ENCODE measurements at regions not wholly inside any gene's neighbourhood (a gene's known extent, or its start where the extent isn't known, plus 50 kb on each side); places are given as distances from the start of the nearest gene placed in this dataset.

DNA sequence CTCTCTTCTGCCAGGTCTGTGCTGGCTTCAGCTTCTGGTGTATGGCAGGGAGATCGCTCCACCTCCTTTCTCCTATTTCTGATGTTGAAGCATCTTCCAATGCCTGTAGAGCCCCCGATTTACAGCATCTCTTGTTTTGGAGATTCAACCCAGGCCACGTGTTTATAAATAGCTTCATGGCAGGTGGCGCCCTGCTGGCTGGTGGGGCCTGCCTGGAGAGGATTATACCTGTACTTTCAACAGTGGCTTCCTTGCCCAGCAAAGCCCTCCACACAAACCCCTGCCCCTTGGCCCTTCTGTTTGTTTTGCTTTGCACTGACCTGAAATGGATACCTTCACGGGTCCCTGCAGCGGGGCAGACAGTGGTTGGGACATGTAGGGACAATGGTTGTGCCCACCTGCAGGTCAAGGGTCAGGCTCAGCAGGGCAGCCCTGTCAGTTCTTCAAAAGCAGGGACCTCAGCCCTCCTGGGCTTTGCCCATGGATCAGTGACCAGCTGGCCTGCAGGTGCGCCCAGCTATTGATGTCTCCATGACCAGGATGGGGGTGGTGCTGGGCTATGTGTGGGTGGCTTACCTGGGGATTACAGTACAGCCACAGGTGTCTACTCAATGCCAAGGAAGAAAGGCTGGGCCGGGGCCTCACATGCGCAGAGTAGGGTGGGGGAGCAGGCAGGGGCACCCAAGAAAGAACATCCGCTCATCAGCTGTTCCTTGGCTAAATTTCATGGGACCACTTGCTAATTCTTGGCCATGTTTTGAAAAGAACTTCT lies 112.7 kb upstream of the PRR23C start:
- H3K79me2 ChIP-seq (ENCODE audit: insufficient read depth, low read length) = no peaks in the 10 kb centered on the region
- DNase-seq = no peak
- H3K9me3 Mint-ChIP-seq = no peaks in the 10 kb centered on the region; a peak in 1 of 5 replicates
- H3K27me3 ChIP-seq (ENCODE audit: insufficient read depth, low read length) = no peaks in the 10 kb centered on the region
- peaks cover 21% of the 10 kb centered on the region in 2 experiments for H3K4me1 Mint-ChIP-seq
- H2BK15ac ChIP-seq (ENCODE audit: low read depth, low read length) = no peak overlapping the region
- H3K4me2 ChIP-seq (ENCODE audit: insufficient read depth, insufficient read length, low read length) = no peak overlapping the region
- H3K4me3 Mint-ChIP-seq = no peak overlapping the region
- no peaks in the 10 kb centered on the region for H3K9me3 ChIP-seq (ENCODE audit: control insufficient read depth, low read depth, low read length)
- no peak overlapping the region for H2BK5ac ChIP-seq (ENCODE audit: insufficient read length, low read length)
- TF ChIP-seq, protein P1, sequence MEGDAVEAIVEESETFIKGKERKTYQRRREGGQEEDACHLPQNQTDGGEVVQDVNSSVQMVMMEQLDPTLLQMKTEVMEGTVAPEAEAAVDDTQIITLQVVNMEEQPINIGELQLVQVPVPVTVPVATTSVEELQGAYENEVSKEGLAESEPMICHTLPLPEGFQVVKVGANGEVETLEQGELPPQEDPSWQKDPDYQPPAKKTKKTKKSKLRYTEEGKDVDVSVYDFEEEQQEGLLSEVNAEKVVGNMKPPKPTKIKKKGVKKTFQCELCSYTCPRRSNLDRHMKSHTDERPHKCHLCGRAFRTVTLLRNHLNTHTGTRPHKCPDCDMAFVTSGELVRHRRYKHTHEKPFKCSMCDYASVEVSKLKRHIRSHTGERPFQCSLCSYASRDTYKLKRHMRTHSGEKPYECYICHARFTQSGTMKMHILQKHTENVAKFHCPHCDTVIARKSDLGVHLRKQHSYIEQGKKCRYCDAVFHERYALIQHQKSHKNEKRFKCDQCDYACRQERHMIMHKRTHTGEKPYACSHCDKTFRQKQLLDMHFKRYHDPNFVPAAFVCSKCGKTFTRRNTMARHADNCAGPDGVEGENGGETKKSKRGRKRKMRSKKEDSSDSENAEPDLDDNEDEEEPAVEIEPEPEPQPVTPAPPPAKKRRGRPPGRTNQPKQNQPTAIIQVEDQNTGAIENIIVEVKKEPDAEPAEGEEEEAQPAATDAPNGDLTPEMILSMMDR (conservative IDR thresholded peaks at IDR 0.05) = no peak
- no peak overlapping the region for H3K14ac ChIP-seq (ENCODE audit: insufficient read depth, low read length)
- no peak overlapping the region for H3K27ac Mint-ChIP-seq
- H4K8ac ChIP-seq (replicated peaks; ENCODE audit: insufficient read length, low read depth, low read length) = no peak overlapping the region
- H2BK12ac ChIP-seq (ENCODE audit: insufficient read length, low read depth, low read length) = no peak overlapping the region
- H4K20me1 ChIP-seq (ENCODE audit: control insufficient read depth, insufficient read depth, insufficient read length) = no peaks in the 10 kb centered on the region
- H4K91ac ChIP-seq (ENCODE audit: insufficient read length, low read depth, low read length) = no peak overlapping the region
- H3T11ph ChIP-seq (ENCODE audit: low read length) = no peak overlapping the region
- H3K9ac ChIP-seq (ENCODE audit: extremely low read depth, insufficient read length, low read length) = no peak overlapping the region
- H3K79me1 ChIP-seq (ENCODE audit: insufficient read depth, low read depth, low read length, poor library complexity, severe bottlenecking) = no peaks in the 10 kb centered on the region
- no peaks in the 10 kb centered on the region for H3K23me2 ChIP-seq (ENCODE audit: insufficient read length, low read depth, low read length, poor library complexity, severe bottlenecking)
- H3K27ac ChIP-seq (ENCODE audit: insufficient read length, low read depth, low read length) = no peak overlapping the region
- H2BK20ac ChIP-seq (ENCODE audit: low read depth, low read length, poor library complexity, severe bottlenecking) = no peak overlapping the region
- no peak overlapping the region for H3K4ac ChIP-seq (ENCODE audit: low read depth, low read length)
- H3K18ac ChIP-seq (ENCODE audit: insufficient read length, low read depth, low read length) = no peak overlapping the region
- no peak overlapping the region for H4K5ac ChIP-seq (ENCODE audit: insufficient read length, low read depth, low read length)
- H3K23ac ChIP-seq (ENCODE audit: insufficient read length, low read depth, low read length) = no peak overlapping the region
- peaks cover 11% of the 10 kb centered on the region for H3K27me3 Mint-ChIP-seq (ENCODE audit: low read depth)
- H2AK5ac ChIP-seq (ENCODE audit: insufficient read length, low read length) = no peak overlapping the region
- no CpG with 5 or more reads among the region's 10 CpGs for WGBS (ENCODE audit: extremely low coverage, insufficient read length, low lambda C conversion rate)
- no peak overlapping the region for H3K56ac ChIP-seq (ENCODE audit: insufficient read length, low read depth, low read length)
- no peak overlapping the region for H2BK120ac ChIP-seq (ENCODE audit: low read depth, low read length, poor library complexity, severe bottlenecking)
- H3K4me1 ChIP-seq (ENCODE audit: insufficient read depth, low read length) = no peaks in the 10 kb centered on the region
- H2AFZ ChIP-seq (ENCODE audit: low read length) = no peak overlapping the region
- no peaks in the 10 kb centered on the region for H3K36me3 Mint-ChIP-seq (ENCODE audit: insufficient read depth in 1 of 3, low read depth in 3 of 3)
